ENCODE measurements at regions not wholly inside any gene's neighbourhood (a gene's known extent, or its start where the extent isn't known, plus 50 kb on each side); places are given as distances from the start of the nearest gene placed in this dataset.

DNA sequence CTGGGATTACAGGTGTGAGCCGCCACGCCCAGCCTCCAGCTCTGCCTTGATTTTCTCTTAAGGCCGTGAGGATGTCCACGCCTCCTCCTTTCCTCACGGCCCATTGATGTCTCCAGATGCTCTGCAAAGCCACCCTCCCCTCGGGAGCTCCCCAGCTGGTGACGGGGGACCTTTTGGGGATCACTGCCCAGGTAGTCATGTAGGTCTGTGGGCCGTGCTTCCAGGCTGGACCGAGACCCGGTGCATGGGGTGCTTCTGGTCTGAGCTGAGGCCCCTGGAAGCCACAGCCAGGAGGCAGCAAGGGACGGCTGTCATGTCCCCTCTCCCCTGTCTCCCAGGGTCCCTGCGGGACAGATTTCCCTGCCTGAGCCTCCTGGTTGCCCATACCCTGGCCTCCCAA is 277.8 kb downstream of the SEC14L1 start:
- no peak for DNase-seq
- Histone ChIP-seq H3K36me3 (peaks cover 95% of the 10 kb centered on the region), H3K4me3 (no peak overlapping the region), H3K9me3 (no peaks in the 10 kb centered on the region), H3K27me3 (no peaks in the 10 kb centered on the region)

DNA sequence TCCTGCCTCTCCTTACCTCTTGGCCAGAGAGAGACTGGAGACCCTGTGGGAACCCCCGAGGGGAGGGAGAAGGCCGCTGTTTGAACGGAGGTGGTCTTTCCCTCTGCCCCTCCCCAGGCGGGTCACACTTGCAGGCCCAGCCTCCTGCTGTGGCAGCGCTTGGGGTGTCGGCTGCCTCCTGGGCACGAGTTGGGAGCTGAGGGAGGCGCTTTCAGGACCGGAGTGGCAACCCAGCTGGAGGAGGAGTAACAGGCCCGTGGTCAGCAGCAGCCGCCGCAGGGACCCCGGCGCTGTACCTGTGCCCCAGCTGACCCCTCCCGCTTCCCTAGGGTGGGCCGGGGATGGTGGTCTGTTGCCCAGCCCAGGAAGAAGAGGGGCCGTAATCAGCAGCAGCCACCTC is 278.3 kb downstream of the SEC14L1 start:
- Histone ChIP-seq H3K9me3 (no peaks in the 10 kb centered on the region), H3K36me3 (peaks cover 95% of the 10 kb centered on the region), H3K27me3 (no peaks in the 10 kb centered on the region), H3K4me3 (no peak overlapping the region)
- no peak for DNase-seq

- Histone ChIP-seq H3K9me3 (no peaks in the 10 kb centered on the region), H3K36me3 (peaks cover 95% of the 10 kb centered on the region), H3K27me3 (no peaks in the 10 kb centered on the region), H3K4me3 (no peak overlapping the region)
- no peak for DNase-seq
These were observed 278.9 kb downstream of the SEC14L1 start for GRCh38 chr17:77419547-77420094.

DNA sequence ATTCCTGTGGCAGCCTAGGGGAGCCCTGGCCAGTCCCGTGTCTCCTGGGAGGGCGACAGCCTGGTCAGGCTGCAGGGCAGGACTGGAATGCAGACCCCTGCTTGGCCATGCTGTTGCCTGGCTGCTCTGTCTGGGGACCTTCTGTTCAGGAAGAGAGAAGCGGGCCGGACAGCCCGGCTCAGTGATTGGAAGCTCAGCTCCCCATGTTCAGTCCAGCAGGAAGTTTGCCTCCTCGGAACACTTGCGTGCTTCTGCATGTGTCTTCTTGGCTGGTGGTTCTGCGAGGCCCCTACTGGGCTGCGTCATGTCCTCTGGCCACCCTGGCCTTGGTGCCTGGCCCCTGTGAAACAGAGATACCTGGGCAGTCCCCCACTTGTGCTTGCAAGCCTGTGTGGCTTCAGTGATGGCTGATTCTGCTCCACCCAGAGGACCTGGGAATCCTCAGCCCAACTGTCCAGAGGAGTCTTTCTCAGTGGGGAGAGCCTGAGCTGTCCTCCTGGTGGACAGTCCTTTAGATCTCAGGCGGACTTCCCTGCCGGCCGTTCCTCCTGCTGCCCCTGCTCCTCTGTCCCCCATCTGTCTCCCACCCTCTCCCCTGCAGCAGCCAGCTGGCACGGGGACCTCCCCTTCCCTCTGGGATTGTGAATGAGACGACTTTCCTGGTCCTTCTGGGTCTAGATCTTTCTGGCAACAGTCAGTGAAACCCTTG is 279.5 kb downstream of the SEC14L1 start:
- H3K9me3 ChIP-seq: no peaks in the 10 kb centered on the region
- H3K36me3 ChIP-seq: peaks cover 92% of the 10 kb centered on the region
- H3K4me3 ChIP-seq: no peak overlapping the region
- DNase-seq: no peak
- H3K27me3 ChIP-seq: no peaks in the 10 kb centered on the region

DNA sequence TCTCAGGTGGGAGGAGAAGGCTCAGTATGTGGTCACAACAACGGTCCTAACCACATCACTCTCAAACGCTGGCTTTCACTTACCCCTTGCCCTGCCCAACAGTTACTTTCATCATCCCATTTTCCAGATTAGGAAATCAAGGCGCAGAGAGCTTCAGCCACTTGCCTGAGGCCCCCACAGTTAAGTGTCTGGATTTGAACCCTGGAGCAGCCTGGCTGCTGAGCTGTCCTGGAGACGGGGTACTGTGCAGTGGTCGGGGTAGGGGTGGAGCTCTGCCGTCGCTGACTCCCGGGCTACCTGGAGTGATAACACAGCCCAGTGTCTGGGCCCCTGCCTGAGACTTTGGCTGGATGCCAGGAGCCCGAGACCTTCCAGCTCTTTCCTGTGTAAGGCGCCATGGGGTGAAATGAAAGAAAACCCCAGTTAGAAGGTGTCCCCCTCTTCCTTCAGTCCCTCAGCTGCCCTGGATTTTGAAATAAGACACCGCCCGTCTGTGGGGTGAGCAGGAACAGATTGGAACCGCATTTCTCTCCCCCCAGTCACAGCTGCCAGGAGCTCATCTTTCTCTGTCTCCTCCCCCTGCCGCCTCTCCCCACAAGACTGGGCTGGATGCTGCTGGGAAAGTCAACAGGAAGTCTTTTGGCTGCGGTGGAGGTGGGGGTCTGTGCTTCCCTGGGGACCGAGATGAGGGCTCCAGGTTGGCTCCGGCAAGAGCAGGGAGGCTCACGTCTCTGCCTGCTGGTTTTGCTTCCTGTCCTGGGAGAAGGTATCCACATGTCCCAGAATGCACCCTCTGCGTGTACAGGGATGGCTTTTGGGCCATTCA is 280.2 kb downstream of the SEC14L1 start:
- Histone ChIP-seq H3K36me3 (peaks cover 93% of the 10 kb centered on the region), H3K27me3 (no peaks in the 10 kb centered on the region), H3K9me3 (no peaks in the 10 kb centered on the region), H3K4me3 (no peak overlapping the region)
- peak; percentile 53 for DNase-seq

DNA sequence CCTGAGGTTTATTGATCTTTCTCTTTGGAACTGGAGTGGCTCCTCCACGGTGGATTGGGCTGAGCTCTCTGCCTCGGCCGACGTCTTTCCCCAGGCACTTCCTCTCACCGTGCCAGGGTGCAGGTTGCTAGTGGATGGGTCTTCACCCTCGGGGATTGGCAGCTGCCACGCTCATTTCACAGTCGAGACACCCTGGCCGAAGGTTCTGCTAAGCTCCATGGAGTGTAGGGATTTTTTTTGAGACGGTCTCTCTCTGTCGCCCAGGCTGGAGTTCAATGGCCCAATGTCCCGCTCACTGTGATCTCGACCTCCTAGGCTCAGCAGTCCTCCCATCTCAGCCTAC is 280.8 kb downstream of the SEC14L1 start:
- Histone ChIP-seq H3K36me3 (peaks cover 93% of the 10 kb centered on the region), H3K9me3 (no peaks in the 10 kb centered on the region), H3K4me3 (no peak overlapping the region), H3K27me3 (no peaks in the 10 kb centered on the region)
- no peak for DNase-seq

DNA sequence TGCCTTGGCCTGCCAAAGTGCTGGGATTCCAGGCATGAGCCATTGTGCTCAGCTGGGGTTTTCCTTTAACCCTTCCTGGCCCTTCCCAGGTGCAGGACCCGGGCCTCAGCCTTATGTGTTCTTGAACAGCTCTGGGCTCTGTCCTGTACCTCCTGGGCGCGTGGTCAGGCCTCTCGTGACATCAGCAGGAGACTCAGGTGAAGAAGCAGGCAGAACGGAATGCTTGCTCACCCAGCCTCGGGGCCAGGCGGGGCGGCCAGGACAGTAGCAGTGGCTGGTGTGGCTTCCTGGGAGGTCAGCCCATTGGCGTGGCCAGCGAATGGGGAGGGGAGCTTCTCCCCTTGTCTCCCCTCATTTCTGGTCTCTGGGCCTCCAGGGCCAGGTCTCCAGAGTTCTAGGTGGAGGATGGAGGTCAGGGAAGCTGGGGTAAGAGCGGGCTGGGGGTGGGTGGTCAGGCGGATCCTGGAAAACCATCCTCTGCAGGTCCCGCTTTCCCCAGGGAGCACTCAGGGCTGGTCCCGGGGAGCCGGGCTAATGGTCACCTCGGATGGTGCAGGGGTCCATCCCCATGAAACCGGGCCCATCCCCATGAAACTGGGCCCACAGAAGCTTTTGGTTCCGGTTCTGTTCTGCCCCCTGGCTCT is 281.5 kb downstream of the SEC14L1 start:
- DNase-seq: no peak
- H3K4me3 ChIP-seq: no peak overlapping the region
- peaks cover 92% of the 10 kb centered on the region for H3K36me3 ChIP-seq
- no peaks in the 10 kb centered on the region for H3K27me3 ChIP-seq
- H3K9me3 ChIP-seq: no peaks in the 10 kb centered on the region

DNA sequence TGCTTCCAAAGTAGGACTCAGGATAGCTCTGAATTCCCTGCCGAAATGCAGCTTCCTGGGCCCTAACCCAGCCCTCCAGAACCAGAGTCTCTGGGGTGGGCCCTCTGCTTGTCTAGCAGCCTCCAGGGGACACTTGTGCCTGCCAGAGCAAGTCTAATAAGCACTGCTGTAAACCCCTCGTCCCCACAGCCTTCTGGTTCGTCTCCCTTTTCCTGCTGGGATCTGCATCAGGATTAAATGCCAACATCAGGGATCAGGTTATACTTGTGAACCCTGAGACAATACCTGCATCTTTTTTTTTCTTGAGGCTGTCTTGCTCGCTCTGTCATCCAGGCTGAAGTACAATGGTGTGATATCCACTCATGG is 282.0 kb downstream of the SEC14L1 start:
- Histone ChIP-seq H3K27me3 (no peaks in the 10 kb centered on the region), H3K36me3 (peaks cover 87% of the 10 kb centered on the region), H3K9me3 (no peaks in the 10 kb centered on the region), H3K4me3 (no peak overlapping the region)
- DNase-seq: no peak

DNA sequence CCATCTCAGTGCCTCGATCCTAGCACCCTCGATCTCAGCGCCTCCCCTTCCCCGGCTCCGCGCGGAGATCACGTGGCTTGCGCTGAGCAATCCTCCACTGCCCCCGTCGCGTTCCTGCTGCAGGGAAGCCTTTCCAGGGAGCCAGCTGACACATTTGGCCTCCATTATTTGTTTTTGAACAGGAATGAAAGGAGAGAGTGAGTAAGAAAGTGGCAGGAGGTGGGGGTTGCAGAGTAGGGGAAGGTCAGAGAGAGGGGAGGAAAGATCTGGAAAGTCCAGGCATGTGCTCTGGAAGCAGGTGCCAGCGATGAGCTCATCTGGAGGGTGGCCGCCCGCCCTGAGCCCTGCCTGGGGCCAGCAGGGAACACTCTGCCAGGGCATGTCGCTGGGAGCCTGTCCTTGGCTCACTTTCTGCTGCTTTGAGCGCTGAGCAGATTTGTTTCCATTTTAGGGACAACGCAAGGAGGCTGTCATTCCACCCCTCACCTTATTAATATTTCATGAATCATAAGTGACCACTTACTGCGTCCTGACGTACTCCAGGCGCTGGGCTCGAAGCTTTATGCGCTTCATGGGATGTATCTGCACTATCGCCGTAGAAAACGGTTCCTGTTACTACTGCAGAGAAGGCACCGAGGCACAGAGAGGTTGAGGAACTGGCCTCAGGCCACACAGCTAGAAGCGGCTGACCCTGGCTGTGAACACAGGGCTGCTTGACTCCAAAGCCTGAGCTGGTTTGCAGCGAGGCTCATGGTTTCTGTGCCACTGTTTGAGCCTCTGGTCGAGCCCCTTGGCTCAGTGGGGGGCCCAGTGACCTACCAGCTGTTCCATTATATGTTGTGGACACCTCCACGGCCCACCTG is 283.1 kb downstream of the SEC14L1 start:
- peak; percentile 99 for DNase-seq
- peaks cover 87% of the 10 kb centered on the region for H3K36me3 ChIP-seq
- H3K4me3 ChIP-seq: no peak overlapping the region
- H3K27me3 ChIP-seq: no peaks in the 10 kb centered on the region
- H3K9me3 ChIP-seq: no peaks in the 10 kb centered on the region

DNA sequence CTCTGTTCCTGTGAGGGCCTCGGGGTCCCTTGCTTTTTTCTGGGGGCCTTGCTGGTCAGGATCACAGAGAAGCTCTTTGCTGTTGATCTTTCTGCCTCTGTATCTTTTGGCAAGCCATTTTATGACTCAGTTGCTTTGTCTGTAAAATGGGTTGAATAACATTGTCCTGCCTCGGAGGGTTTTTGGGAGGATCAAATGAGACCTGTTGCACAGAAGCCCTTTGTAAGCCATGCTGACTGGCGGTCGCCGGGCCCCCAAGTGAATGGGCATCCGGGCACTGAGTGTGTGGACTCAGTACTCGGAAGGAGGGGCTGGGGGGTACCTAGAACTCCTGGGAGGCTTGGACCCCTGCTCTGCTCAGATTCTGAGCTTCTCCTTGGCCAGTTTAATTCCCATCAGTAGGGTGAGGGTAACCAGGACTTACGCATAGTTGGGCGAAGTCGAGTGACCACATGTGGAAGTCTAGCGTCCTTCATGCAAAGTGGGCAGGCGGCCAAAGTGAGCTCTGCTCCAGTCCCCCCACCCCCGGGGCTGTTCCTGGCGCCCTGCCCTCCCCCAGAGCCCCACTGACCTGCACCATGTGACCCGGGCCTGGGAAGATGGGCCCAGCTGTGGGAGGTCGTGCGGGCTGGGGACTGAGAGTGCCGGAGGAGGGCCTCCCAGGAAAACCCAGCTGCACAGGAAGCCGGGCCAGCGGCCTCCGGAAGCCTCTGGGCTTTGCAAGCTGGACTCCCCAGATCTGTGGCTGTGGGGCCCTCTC is 284.0 kb downstream of the SEC14L1 start:
- DNase-seq: peak; percentile 45
- Histone ChIP-seq H3K9me3 (no peaks in the 10 kb centered on the region), H3K27me3 (no peaks in the 10 kb centered on the region), H3K36me3 (peaks cover 87% of the 10 kb centered on the region), H3K4me3 (no peak overlapping the region)

GRCh38 chr17:77425348-77425747 is 284.6 kb downstream of the SEC14L1 start:
- Histone ChIP-seq H3K9me3 (no peaks in the 10 kb centered on the region), H3K4me3 (no peak overlapping the region), H3K36me3 (peaks cover 82% of the 10 kb centered on the region), H3K27me3 (no peaks in the 10 kb centered on the region)
- no peak for DNase-seq

DNA sequence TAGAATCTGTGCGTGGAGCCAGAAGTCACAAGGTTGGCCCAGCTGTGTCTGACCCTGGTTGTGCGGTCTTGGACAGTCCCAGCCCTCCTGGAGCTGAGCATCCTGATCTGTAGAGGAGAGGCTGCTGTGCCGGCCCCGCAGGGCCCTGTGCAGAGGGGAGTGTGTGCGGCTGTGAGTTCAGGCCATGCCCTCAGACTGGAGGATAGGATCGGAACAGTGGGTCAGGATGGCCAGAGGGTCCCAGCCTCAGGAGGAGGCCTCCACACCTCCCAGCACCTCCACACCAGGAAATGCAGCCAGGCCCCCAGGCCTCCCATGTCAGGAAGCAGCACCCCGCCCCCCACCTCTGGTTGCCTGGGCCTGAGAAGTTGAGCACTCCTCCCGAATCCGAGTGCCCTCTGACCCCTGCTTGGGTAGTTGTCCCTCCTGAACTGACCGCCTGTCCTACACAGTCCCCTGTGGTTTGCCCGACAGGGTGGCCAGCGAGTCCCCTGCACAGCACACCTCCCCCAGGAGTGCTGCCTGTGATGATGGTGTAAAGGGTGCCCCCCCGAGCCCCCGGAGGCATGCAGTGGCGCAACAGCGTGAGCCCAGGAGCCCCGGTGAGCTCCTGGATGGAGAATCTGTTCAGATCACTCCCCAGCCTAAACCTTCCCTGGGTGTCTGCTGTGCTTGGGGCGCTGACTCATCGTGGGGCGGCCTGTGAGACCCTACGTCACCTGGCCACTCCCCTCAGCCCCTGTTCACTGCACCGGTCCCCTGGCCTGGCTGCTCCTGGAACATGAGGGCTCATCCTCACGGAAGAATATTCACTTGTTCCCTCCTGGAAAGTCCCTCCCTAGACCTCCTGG is 285.2 kb downstream of the SEC14L1 start:
- peaks cover 82% of the 10 kb centered on the region for H3K36me3 ChIP-seq
- peak; percentile 76 for DNase-seq
- H3K27me3 ChIP-seq: no peaks in the 10 kb centered on the region
- H3K4me3 ChIP-seq: no peak overlapping the region
- no peaks in the 10 kb centered on the region for H3K9me3 ChIP-seq

GRCh38 chr17:77426676-77427386 is 286.1 kb downstream of the SEC14L1 start:
- DNase-seq: no peak
- H3K4me3 ChIP-seq: no peak overlapping the region
- no peaks in the 10 kb centered on the region for H3K27me3 ChIP-seq
- H3K36me3 ChIP-seq: peaks cover 74% of the 10 kb centered on the region
- no peaks in the 10 kb centered on the region for H3K9me3 ChIP-seq

- DNase-seq: peak; percentile 94
- no peaks in the 10 kb centered on the region for H3K9me3 ChIP-seq
- no peaks in the 10 kb centered on the region for H3K27me3 ChIP-seq
- peaks cover 73% of the 10 kb centered on the region for H3K36me3 ChIP-seq
- no peak overlapping the region for H3K4me3 ChIP-seq
These were observed 286.7 kb downstream of the SEC14L1 start for GRCh38 chr17:77427391-77427991.

Measured in MG63 (cell line).